CD14-positive monocyte (primary cell): ENCODE measurements at regions not wholly inside any gene's neighbourhood (a gene's known extent, or its start where the extent isn't known, plus 50 kb on each side); places are given as distances from the start of the nearest gene placed in this dataset.

Experiments
- DNase-seq, 3 donors: peaks; one replicate each; pipeline ENCODE4 v3.0.0-alpha.2; 2011 to 2022
- H2AFZ ChIP-seq: 2 replicates; pipeline ENCODE4 v1.6.0; 2012; ENCODE audit warnings: mild to moderate bottlenecking, low read depth, low read length, inconsistent platforms; ENCODE audit not compliant: insufficient read depth, poor library complexity, severe bottlenecking
- H3K27ac ChIP-seq, 2 donors: 1 replicate in 1 of 2; 2 replicates in 1 of 2; pipeline ENCODE4 v1.5.1; 2012 to 2013; ENCODE audit warnings: low read length in 2 of 2, control low read depth in 1 of 2, inconsistent platforms in 1 of 2, low read depth in 1 of 2, mild to moderate bottlenecking in 1 of 2
- H3K27me3 ChIP-seq, 2 donors: one replicate each; pipeline versions ENCODE4 v1.6.0 to v1.6.1; 2011 to 2013; ENCODE audit warnings: low read length in 2 of 2; ENCODE audit not compliant: control insufficient read depth in 2 of 2, insufficient read depth in 2 of 2
- H3K36me3 ChIP-seq, 2 donors: replicated peaks in 1 of 2; 1 replicate in 1 of 2; 2 replicates in 1 of 2; pipeline versions ENCODE4 v1.5.1 to v1.6.1; 2012 to 2013; ENCODE audit warnings: low read length in 2 of 2, control low read depth in 1 of 2, inconsistent platforms in 1 of 2, mild to moderate bottlenecking in 1 of 2; ENCODE audit not compliant: insufficient read depth in 2 of 2, control insufficient read depth in 1 of 2
- H3K4me1 ChIP-seq, 2 donors: 1 replicate in 1 of 2; 2 replicates in 1 of 2; pipeline versions ENCODE4 v1.5.1 to v1.6.1; 2012 to 2013; ENCODE audit warnings: low read length in 2 of 2, control low read depth in 1 of 2, inconsistent platforms in 1 of 2, mild to moderate bottlenecking in 1 of 2, moderate library complexity in 1 of 2; ENCODE audit not compliant: insufficient read depth in 2 of 2, control insufficient read depth in 1 of 2
- H3K4me2 ChIP-seq: replicated peaks from 2 replicates; pipeline ENCODE3; 2012; ENCODE audit warnings: low read length, moderate library complexity, mild to moderate bottlenecking; ENCODE audit not compliant: poor library complexity, severe bottlenecking; ENCODE audit errors: extremely low read depth
- H3K4me3 ChIP-seq, 3 experiments: fragments of 200-600 bp in 1 of 3; sonication (generic) in 1 of 3; replicated peaks in 1 of 3; 1 replicate in 2 of 3; 2 replicates in 1 of 3; pipeline ENCODE4 v1.5.1; 2011 to 2013; ENCODE audit warnings: low read length in 3 of 3, mild to moderate bottlenecking in 3 of 3, control low read depth in 2 of 3, low read depth in 2 of 3, inconsistent platforms in 1 of 3, moderate library complexity in 1 of 3
- H3K79me2 ChIP-seq: 2 replicates; pipeline ENCODE4 v1.6.0; 2012; ENCODE audit warnings: mild to moderate bottlenecking, control low read depth, inconsistent platforms, low read length, moderate library complexity; ENCODE audit not compliant: insufficient read depth
- H3K9ac ChIP-seq: 2 replicates; pipeline ENCODE4 v1.6.0; 2017; ENCODE audit warnings: low read length, mild to moderate bottlenecking; ENCODE audit not compliant: insufficient read depth, poor library complexity, severe bottlenecking
- H3K9me3 ChIP-seq, 2 donors: replicated peaks in 1 of 2; 1 replicate in 1 of 2; 2 replicates in 1 of 2; pipeline versions ENCODE4 v1.5.1 to v1.6.1; 2012 to 2013; ENCODE audit warnings: low read length in 2 of 2, control low read depth in 1 of 2; ENCODE audit not compliant: control insufficient read depth in 1 of 2, insufficient read depth in 1 of 2
- H4K20me1 ChIP-seq: 2 replicates; pipeline ENCODE4 v1.6.0; 2012; ENCODE audit warnings: mild to moderate bottlenecking, low read length, control low read depth, moderate library complexity; ENCODE audit not compliant: insufficient read depth
- H3K27ac Mint-ChIP-seq, 7 donors: one replicate each; pipeline ENCODE4 v1.8.0; 2020; ENCODE audit warnings: mild to moderate bottlenecking in 7 of 7, mixed read lengths in 7 of 7, moderate library complexity in 6 of 7, inconsistent platforms in 2 of 7
- H3K27me3 Mint-ChIP-seq, 3 donors: one replicate each; pipeline ENCODE4 v1.8.0; 2021 to 2022; ENCODE audit warnings: low read depth in 3 of 3, mild to moderate bottlenecking in 3 of 3, mixed read lengths in 3 of 3, moderate library complexity in 3 of 3, inconsistent platforms in 1 of 3
- H3K36me3 Mint-ChIP-seq, 2 donors: one replicate each; pipeline ENCODE4 v1.8.0; 2020; ENCODE audit warnings: mixed read lengths in 2 of 2, inconsistent platforms in 1 of 2, mild to moderate bottlenecking in 1 of 2
- H3K4me1 Mint-ChIP-seq: one replicate; pipeline ENCODE4 v1.8.0; 2020; ENCODE audit warnings: mild to moderate bottlenecking, mixed read lengths
- H3K4me3 Mint-ChIP-seq, 2 donors: one replicate each; pipeline ENCODE4 v1.8.0; 2020; ENCODE audit warnings: mild to moderate bottlenecking in 2 of 2, mixed read lengths in 2 of 2, moderate library complexity in 1 of 2
- H3K9me3 Mint-ChIP-seq, 7 donors: one replicate each; pipeline ENCODE4 v1.8.0; 2020 to 2022; ENCODE audit warnings: mixed read lengths in 7 of 7, mild to moderate bottlenecking in 6 of 7, moderate library complexity in 6 of 7, inconsistent platforms in 2 of 7
- CTCF ChIP-seq: fragments of 200-600 bp; IDR thresholded peaks from one replicate; pipeline ENCODE4 v1.8.0; 2022; ENCODE audit warnings: antibody characterized with exemption, mild to moderate bottlenecking
- WGBS: methylation state at CpG from one replicate; pipeline ENCODE4 v1.1.5; 2013; ENCODE audit warnings: missing lambda C conversion rate; ENCODE audit not compliant: insufficient coverage; 5-methylcytosine and 5-hydroxymethylcytosine counted together
- intact Hi-C, 2 donors: fragments of 100-400 bp; cut with micrococcal nuclease; formaldehyde crosslinking; loops; one replicate each; pipeline versions ENCODE4 v1.15.0 to v1.15.1; 2023

- Histone ChIP-seq H3K9me3 (peaks cover 5 to 29% of the 10 kb centered on the region in 2 donors), H3K27ac (no peak overlapping the region), H3K4me2 (no peak overlapping the region), H3K4me1 (no peaks in the 10 kb centered on the region), H3K9ac (no peak overlapping the region), H3K36me3 (no peaks in the 10 kb centered on the region), H2AFZ (no peak overlapping the region), H4K20me1 (no peaks in the 10 kb centered on the region), H3K27me3 (no peaks in the 10 kb centered on the region), H3K79me2 (no peaks in the 10 kb centered on the region), H3K4me3 (no peak overlapping the region)
- Mint-ChIP-seq H3K27ac (peak overlapping the region in 1 of 7 donors; percentile 1), H3K4me1 (no peaks in the 10 kb centered on the region), H3K4me3 (no peak overlapping the region), H3K27me3 (peaks cover 0 to 8% (median 2%) of the 10 kb centered on the region in 3 donors), H3K9me3 (peaks cover 16 to 32% (median 23%) of the 10 kb centered on the region in 7 donors), H3K36me3 (no peaks in the 10 kb centered on the region)
- TF ChIP-seq CTCF, result no peak
- intact Hi-C loops, result no loop called here
- no peak for DNase-seq
- 73% methylated on average over 2 of the region's 2 CpGs for WGBS
These were observed 446.1 kb upstream of the MYT1L start for GRCh38 chr2:2777213-2777612.

- H3K27me3 Mint-ChIP-seq, result peaks cover 2 to 8% (median 2%) of the 10 kb centered on the region in 3 donors
- H3K4me3 ChIP-seq, result no peak overlapping the region
- H3K79me2 ChIP-seq, result no peaks in the 10 kb centered on the region
- 100% methylated on average over 1 of the region's 2 CpGs for WGBS
- H3K4me1 ChIP-seq, result no peaks in the 10 kb centered on the region
- no peaks in the 10 kb centered on the region for H3K36me3 Mint-ChIP-seq
- H3K27me3 ChIP-seq, result no peaks in the 10 kb centered on the region
- H3K27ac ChIP-seq, result no peak overlapping the region
- intact Hi-C loops, result no loop called here
- no peaks in the 10 kb centered on the region for H3K4me1 Mint-ChIP-seq
- TF ChIP-seq CTCF, result no peak
- no peaks in the 10 kb centered on the region for H4K20me1 ChIP-seq
- H3K4me3 Mint-ChIP-seq, result no peak overlapping the region
- H3K9me3 Mint-ChIP-seq, result peaks cover 5 to 19% (median 14%) of the 10 kb centered on the region in 7 donors
- no peak overlapping the region for H3K4me2 ChIP-seq
- no peak for DNase-seq
- no peak overlapping the region for H3K9ac ChIP-seq
- peaks cover 0 to 16% of the 10 kb centered on the region in 2 donors for H3K9me3 ChIP-seq
- H3K36me3 ChIP-seq, result no peaks in the 10 kb centered on the region
- H2AFZ ChIP-seq, result no peak overlapping the region
- H3K27ac Mint-ChIP-seq, result no peak overlapping the region
These were observed 443.9 kb upstream of the MYT1L start for GRCh38 chr2:2775018-2775417.
